ENCODE measurements at regions not wholly inside any gene's neighbourhood (a gene's known extent, or its start where the extent isn't known, plus 50 kb on each side); places are given as distances from the start of the nearest gene placed in this dataset.

DNA sequence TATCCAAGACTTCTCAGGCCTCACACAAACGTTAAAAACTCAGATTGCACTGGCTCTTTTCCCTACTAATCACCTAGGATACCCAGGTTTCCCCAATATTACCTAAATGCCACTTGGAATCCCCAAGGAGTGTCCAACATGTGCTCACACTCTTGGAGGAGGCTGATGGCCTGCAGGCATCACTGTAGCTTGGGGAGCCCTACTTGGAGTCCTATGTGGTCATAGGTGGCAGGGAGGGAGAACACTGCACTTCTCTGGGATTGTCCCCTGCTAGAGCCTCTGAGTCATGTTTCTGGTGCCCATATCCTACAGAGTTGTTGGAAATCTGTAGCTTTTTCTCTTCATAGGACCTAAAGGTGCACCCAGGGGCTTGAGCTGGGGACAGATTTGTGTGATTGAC lies 433.7 kb downstream of the ARHGEF28 start:
- no peak for DNase-seq (ENCODE audit: low spot score)

DNA sequence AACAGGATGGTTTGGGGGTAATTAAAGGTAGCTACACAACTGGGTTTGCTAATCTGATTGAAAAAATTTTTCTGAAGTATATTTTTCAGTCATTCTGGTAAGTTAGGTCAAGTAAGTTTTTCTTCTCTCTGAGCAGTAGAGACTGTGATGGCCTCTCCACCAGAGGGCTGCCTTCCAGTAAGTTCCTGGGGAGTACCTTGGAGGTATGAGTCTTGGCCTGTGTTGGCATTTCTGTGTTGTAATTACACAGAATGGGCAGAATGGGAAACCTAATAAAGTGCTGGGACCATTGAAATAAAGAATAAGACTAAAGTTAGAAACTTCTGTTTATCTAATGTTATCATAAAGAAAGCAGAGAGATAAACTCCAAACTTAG lies 430.8 kb downstream of the ARHGEF28 start:
- DNase-seq (ENCODE audit: low spot score): peak; percentile 10

DNA sequence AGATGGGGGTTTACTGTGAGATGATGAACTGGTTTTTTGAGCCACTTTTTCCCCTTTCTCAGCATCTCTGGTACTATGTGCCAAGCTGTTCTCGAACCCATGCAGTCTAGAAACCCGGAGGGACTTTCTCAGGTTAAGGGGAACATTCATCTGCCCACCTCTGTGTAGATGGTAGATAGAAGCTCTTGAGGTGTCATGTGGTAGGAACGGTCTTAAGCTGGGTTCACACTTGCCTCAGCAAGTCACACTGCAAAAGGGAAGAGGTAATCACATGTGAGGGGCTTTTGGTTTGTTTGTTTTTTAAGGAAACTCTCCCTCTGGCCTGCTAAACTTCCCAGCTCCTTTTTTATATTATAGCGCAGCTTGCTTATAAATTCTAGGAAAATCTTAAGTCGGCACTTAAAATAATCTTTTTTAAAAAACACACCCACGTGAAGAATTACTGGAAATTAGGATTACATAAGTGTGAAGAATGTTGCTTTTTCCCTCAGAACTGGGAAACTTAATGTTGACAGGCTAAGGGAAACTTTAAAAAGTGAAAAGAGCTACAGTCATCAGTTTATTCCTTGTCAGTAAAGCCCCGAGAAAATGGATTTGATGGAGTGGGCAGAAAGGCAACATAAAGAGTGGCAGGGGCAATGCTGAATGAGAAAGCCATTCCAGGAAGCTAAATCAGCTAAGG lies 430.3 kb downstream of the ARHGEF28 start:
- no peak for DNase-seq (ENCODE audit: low spot score)

GRCh38 chr5:74055486-74056106 lies 429.6 kb downstream of the ARHGEF28 start:
- DNase-seq (ENCODE audit: low spot score): no peak

- no peak for DNase-seq (ENCODE audit: low spot score)
Measured at GRCh38 chr5:74054641-74055421, 428.8 kb downstream of the ARHGEF28 start.

GRCh38 chr5:74054139-74054538 lies 428.1 kb downstream of the ARHGEF28 start:
- DNase-seq (ENCODE audit: low spot score): no peak

GRCh38 chr5:74052441-74053221 lies 426.6 kb downstream of the ARHGEF28 start:
- DNase-seq (ENCODE audit: low spot score): no peak

DNA sequence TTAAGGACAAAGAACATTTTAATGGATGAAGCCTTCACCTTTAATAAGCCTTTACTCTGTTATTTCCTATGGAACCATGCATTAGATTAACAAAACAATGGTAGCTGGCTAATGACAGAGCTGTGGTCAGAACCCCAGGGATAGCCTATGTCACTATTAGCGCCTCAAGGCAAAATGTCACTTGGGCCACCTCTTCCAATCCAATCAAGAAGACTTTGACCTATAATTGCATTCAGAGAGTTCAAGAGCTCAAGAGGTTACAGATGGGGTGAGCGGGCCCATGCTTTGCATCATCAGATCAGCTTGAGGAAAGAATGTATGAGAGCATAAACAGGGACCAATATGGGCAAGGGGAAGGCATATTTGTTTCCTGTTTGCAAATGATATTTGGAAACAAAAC lies 425.1 kb downstream of the ARHGEF28 start:
- DNase-seq (ENCODE audit: low spot score): no peak

GRCh38 chr5:74044936-74045335 lies 418.9 kb downstream of the ARHGEF28 start:
- DNase-seq (ENCODE audit: low spot score): no peak

DNA sequence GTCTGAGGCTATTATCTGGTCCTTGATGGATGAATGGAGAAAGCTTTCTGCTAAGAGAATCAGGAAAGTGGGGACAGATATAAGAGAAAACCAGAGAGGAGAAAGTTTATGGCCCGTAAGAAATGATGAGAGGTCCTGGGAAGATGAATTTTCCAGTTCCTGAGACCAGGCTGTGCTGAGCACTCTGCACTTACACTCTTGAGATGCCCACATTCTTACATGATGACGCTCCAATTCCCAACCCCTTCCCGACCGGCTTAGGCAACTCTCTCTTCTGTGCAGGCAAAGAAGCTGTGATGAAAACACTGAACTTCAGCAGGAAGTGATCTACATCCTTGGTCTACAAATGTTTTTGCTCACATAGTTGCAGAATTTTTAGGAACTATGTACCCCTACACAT lies 417.0 kb downstream of the ARHGEF28 start:
- no peak for DNase-seq (ENCODE audit: low spot score)

GRCh38 chr5:74042559-74042958 lies 416.6 kb downstream of the ARHGEF28 start:
- DNase-seq (ENCODE audit: low spot score): no peak

- no peak for DNase-seq (ENCODE audit: low spot score)
Measured at GRCh38 chr5:74041913-74042312, 415.9 kb downstream of the ARHGEF28 start.

- DNase-seq (ENCODE audit: low spot score): no peak
Measured at GRCh38 chr5:74040811-74041491, 415.0 kb downstream of the ARHGEF28 start.

DNA sequence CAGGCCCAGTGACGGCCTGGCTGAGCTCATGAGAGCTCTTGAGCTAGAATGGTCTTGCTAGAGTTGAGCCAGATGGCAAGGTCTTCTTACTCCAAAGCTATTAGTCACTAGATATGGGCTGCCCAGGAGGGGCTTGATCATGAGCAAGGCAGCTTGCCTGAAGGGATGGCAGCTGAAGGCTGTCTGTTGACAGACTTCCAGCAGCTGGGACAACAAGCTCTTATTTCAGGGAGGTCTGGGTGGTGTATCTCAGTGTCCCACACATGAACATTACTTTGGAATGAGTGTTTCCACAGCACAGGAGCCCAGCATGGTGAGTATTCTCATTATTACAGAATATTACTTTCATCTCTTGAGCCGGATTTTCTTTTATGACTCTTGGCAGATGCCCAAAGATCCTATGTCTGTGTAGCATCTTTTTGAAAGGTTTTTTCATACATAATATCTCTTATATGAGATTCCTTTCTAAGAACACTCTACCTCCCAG lies 414.1 kb downstream of the ARHGEF28 start:
- DNase-seq (ENCODE audit: low spot score): peak; percentile 25

GRCh38 chr5:74037321-74037720 lies 411.3 kb downstream of the ARHGEF28 start:
- DNase-seq (ENCODE audit: low spot score): no peak

DNA sequence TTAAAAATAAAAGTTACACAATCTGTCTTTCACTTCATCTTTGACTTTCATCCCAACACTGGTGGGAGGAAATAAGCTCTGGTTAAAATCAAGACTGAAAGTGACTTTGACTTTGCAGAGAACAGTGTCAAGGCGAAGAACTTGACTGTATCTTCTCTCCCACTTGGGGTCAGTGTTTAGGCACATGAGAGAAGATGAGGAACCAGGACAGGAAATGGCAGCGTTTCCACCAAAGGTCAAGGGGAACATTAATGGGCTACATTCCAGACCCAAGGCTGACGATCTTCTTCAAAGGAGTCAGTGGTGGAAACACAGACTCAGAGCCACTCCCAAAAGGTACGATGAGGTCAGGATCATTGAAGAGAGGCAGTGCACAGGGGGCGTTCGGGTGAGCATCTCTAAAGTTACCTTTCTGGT lies 409.5 kb downstream of the ARHGEF28 start:
- DNase-seq (ENCODE audit: low spot score): peak; percentile 78

- DNase-seq (ENCODE audit: low spot score): peak; percentile 86
Measured at GRCh38 chr5:74034733-74035132, 408.7 kb downstream of the ARHGEF28 start.

DNA sequence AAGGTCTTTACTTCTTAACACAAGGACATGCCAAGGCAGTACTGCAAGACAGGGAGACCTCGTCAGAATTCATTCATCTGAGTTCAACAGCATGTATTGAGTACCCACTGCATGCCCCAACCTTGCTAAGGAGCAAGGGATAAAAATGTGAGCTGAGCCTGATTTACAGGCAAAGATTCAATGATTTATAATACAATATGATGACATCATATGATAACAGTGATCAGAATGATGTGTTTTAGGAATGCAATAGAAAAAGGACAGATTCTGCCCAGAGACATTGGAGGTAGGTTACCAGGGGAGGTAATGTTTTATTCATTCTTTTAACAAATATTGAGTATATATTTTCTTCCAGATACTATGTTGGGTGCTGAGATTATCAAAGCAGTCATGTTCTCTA lies 406.6 kb downstream of the ARHGEF28 start:
- DNase-seq (ENCODE audit: low spot score): no peak

GRCh38 chr5:74031536-74031935 lies 405.5 kb downstream of the ARHGEF28 start:
- DNase-seq (ENCODE audit: low spot score): no peak

DNA sequence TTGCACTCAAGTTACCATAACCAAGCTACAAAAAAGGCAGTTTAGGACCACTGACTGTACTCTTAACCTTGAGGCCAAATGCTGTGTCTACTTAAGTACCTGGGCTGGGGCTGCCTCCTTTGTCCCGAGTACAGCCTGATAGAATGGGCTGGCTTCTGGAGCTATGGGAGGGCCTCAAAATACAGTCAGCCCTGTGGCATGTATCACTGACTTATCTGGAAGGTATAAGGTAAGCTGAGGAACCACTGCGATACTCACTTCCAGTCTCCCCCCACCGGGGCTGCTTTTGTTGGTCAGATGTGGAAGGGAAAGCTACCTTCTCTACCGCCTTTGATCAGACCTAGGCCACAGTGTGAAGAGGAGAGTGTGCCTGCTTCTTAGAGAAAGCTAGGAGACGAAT lies 404.8 kb downstream of the ARHGEF28 start:
- DNase-seq (ENCODE audit: low spot score): no peak

DNA sequence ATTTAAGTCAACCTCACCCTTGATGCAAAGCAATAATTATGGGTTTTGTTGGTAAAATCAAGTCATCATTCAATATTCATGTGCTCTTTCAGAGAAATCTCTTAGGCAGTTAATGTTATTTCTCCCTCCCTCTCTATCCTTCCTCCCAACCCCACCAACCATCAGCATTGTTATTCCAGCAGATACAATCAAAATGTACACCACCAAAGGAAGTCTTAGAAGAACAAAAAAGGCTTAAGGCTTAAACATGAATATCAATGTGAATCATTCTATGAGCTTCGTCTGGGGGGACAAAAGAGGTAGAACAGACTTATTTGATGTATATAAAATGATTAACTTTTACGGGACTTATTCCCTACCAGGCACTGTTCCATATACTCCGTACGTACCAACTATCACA lies 404.4 kb downstream of the ARHGEF28 start:
- no peak for DNase-seq (ENCODE audit: low spot score)

DNA sequence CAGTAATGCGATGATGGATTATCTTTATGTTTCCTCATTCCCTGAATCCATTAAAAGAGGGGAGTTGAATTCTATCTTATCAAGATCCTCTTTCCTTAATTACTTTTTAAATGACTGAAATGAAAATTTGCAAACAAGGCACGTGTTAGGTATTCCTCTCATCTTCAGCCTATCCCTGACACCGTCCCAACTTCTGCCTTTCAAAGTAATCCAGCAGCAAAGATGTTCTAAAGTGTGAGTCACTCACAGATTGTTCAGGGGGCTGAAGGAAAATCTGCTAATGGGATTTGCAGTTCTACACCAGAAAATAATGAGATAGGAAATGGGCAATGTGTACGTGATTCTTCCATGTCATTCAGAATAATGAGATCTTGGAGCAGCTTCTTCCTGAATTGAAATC lies 403.0 kb downstream of the ARHGEF28 start:
- no peak for DNase-seq (ENCODE audit: low spot score)

Measured in SW480 (cell line).